Loucy (cell line): ENCODE measurements at regions not wholly inside any gene's neighbourhood (a gene's known extent, or its start where the extent isn't known, plus 50 kb on each side); places are given as distances from the start of the nearest gene placed in this dataset.

Experiments
- EZH2phosphoT487 ChIP-seq: fragments of 200-600 bp; IDR thresholded peaks from 2 replicates; pipeline ENCODE4 v1.6.1; 2018; ENCODE audit warnings: antibody characterized with exemption, mild to moderate bottlenecking, moderate library complexity, borderline replicate concordance
- TF ChIP-seq, protein P1 (sequence below): fragments of 200-600 bp; sonication (generic); conservative IDR thresholded peaks from 2 replicates; pipeline ENCODE4 v1.5.1; 2014; ENCODE audit warnings: mild to moderate bottlenecking, antibody characterized with exemption, low read length

DNA sequence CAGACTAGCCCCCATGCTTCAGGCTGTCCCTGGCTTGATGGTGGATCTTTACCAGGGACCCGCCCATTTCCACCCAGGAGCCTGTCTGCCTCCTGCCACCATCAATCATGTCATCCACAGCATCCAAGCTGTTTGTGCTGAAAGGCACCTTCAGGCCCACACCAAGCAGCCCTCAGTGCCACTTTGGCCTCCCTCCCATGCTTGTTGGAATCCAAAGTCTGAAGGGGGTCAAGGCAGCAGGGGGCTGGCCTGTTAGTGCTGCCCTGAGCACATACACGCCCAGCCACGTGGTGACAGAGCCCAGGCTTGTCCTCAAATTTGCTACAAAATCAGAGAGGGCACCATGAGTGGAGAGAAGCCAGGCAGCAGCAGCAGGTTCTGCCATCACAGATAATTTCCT, 1146.8 kb downstream of the FSCB start:
- TF ChIP-seq, protein P1, sequence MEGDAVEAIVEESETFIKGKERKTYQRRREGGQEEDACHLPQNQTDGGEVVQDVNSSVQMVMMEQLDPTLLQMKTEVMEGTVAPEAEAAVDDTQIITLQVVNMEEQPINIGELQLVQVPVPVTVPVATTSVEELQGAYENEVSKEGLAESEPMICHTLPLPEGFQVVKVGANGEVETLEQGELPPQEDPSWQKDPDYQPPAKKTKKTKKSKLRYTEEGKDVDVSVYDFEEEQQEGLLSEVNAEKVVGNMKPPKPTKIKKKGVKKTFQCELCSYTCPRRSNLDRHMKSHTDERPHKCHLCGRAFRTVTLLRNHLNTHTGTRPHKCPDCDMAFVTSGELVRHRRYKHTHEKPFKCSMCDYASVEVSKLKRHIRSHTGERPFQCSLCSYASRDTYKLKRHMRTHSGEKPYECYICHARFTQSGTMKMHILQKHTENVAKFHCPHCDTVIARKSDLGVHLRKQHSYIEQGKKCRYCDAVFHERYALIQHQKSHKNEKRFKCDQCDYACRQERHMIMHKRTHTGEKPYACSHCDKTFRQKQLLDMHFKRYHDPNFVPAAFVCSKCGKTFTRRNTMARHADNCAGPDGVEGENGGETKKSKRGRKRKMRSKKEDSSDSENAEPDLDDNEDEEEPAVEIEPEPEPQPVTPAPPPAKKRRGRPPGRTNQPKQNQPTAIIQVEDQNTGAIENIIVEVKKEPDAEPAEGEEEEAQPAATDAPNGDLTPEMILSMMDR, result no peak
- TF ChIP-seq EZH2phosphoT487, result no peak
